Endothelial cell of umbilical vein (primary cell): ENCODE measurements at regions not wholly inside any gene's neighbourhood (a gene's known extent, or its start where the extent isn't known, plus 50 kb on each side); places are given as distances from the start of the nearest gene placed in this dataset.
A peak's percentile ranks its signal among the peaks of the same experiment; 100 is the strongest.

Experiments used
- BruUV-seq: library from RNA; stranded (reverse); fragments of 400-500 nt; replicated peaks from 2 replicates; lab custom pipeline; 2021; lab: Mats Ljungman, UMichigan
- CTCF ChIA-PET: fragments of 300-600, 350-600 bp; sonication (Branson Sonifier 250); formaldehyde crosslinking; loops from one replicate; lab custom pipeline; 2021; ENCODE audit warnings: antibody characterized with exemption, inconsistent platforms; lab: Charles Lee
- POLR2A ChIA-PET: fragments of 300-600, 350-600 bp; sonication (Branson Sonifier 250); formaldehyde crosslinking; loops from one replicate; lab custom pipeline; 2021; ENCODE audit warnings: antibody characterized with exemption, inconsistent platforms; lab: Charles Lee
- DNase-seq: peaks from one replicate; pipeline ENCODE4 v3.0.0-alpha.2; 2011; ENCODE audit warnings: low read depth, low spot score
- FAIRE-seq: peaks from 2 replicates; lab custom pipeline; 2011; peaks lifted over from hg19 to GRCh38; lab: Jason Lieb, UNC
- H2AFZ ChIP-seq: 2 replicates; pipeline ENCODE4 v1.6.0; 2012; ENCODE audit warnings: low read depth, low read length, control low read depth, inconsistent platforms
- H3K27ac ChIP-seq: 2 replicates; pipeline ENCODE4 v1.5.1; 2011; ENCODE audit warnings: low read depth, mild to moderate bottlenecking, control low read depth, low read length, moderate library complexity; ENCODE audit not compliant: insufficient read depth
- H3K27me3 ChIP-seq, 2 experiments: 2 replicates each; pipeline versions ENCODE4 v1.6.0 to v1.6.1; 2011; ENCODE audit warnings: low read length in 2 of 2, mixed read lengths in 1 of 2; ENCODE audit not compliant: control insufficient read depth in 2 of 2, insufficient read depth in 2 of 2
- H3K36me3 ChIP-seq, 2 experiments: 2 replicates in 1 of 2; 3 replicates in 1 of 2; pipeline ENCODE4 v1.5.1; 2011; ENCODE audit warnings: low read length in 2 of 2, mild to moderate bottlenecking in 1 of 2, moderate library complexity in 1 of 2; ENCODE audit not compliant: control insufficient read depth in 2 of 2, insufficient read depth in 2 of 2; ENCODE audit errors: extremely low read depth in 1 of 2
- H3K4me1 ChIP-seq: 3 replicates; pipeline ENCODE4 v1.5.1; 2011; ENCODE audit warnings: mild to moderate bottlenecking, low read length; ENCODE audit not compliant: control insufficient read depth, insufficient read depth; ENCODE audit errors: extremely low read depth
- H3K4me2 ChIP-seq: 2 replicates; pipeline ENCODE4 v1.6.1; 2011; ENCODE audit warnings: low read length, control low read depth, mixed read lengths; ENCODE audit not compliant: insufficient read depth
- H3K4me3 ChIP-seq, 3 experiments: fragments of 200-600 bp in 1 of 3; sonication (generic), shearing (Covaris generic) in 1 of 3; replicated peaks in 1 of 3; 2 replicates each; pipeline ENCODE4 v1.5.1; 2011 to 2016; ENCODE audit warnings: control low read depth in 3 of 3, low read length in 3 of 3, mild to moderate bottlenecking in 2 of 3, inconsistent platforms in 1 of 3, low read depth in 1 of 3, moderate library complexity in 1 of 3; ENCODE audit not compliant: insufficient read depth in 1 of 3
- H3K79me2 ChIP-seq: 2 replicates; pipeline ENCODE4 v1.6.0; 2012; ENCODE audit warnings: low read length, inconsistent platforms; ENCODE audit not compliant: control insufficient read depth, insufficient read depth
- H3K9ac ChIP-seq: replicated peaks from 2 replicates; pipeline ENCODE3; 2011; ENCODE audit warnings: low read length, control low read depth; ENCODE audit not compliant: insufficient read depth; ENCODE audit errors: extremely low read depth
- H3K9me1 ChIP-seq: replicated peaks from 3 replicates; pipeline ENCODE4 v1.6.0; 2011; ENCODE audit warnings: mild to moderate bottlenecking, low read length; ENCODE audit not compliant: control insufficient read depth, insufficient read depth; ENCODE audit errors: extremely low read depth
- H3K9me3 ChIP-seq: replicated peaks from 2 replicates; pipeline ENCODE4 v1.5.1; 2012; ENCODE audit warnings: low read length, inconsistent platforms; ENCODE audit not compliant: control insufficient read depth, insufficient read depth
- H4K20me1 ChIP-seq: replicated peaks from 2 replicates; pipeline ENCODE3; 2011; ENCODE audit warnings: mild to moderate bottlenecking, low read length; ENCODE audit not compliant: control insufficient read depth, insufficient read depth; ENCODE audit errors: extremely low read depth
- EZH2 ChIP-seq: IDR thresholded peaks from 2 replicates; pipeline ENCODE4 v1.6.1; 2012; ENCODE audit warnings: borderline replicate concordance, low read depth, mild to moderate bottlenecking, moderate library complexity, low read length, inconsistent platforms; ENCODE audit not compliant: severe bottlenecking
- FOS ChIP-seq: IDR thresholded peaks from 2 replicates; pipeline ENCODE4 v1.6.1; 2011; ENCODE audit warnings: mild to moderate bottlenecking, low read length, moderate library complexity, borderline replicate concordance; ENCODE audit not compliant: insufficient read depth
- GATA2 ChIP-seq: IDR thresholded peaks from 2 replicates; pipeline ENCODE4 v1.7.0; 2011; ENCODE audit warnings: low read depth, mild to moderate bottlenecking, moderate library complexity, mixed read lengths, low read length; ENCODE audit not compliant: insufficient read length, insufficient read depth
- JUN ChIP-seq: IDR thresholded peaks from 2 replicates; pipeline ENCODE4 v1.6.1; 2011; ENCODE audit warnings: borderline replicate concordance, low read depth; ENCODE audit not compliant: insufficient read length, insufficient read depth
- MYC ChIP-seq: IDR thresholded peaks from one replicate; pipeline ENCODE4 v1.6.1; 2011; ENCODE audit warnings: mild to moderate bottlenecking, low read depth, low read length
- POLR2A ChIP-seq: IDR thresholded peaks from 2 replicates; pipeline ENCODE4 v1.6.1; 2012; ENCODE audit warnings: low read depth, mild to moderate bottlenecking, control low read depth, low read length
- POLR2AphosphoS5 ChIP-seq: IDR thresholded peaks from 2 replicates; pipeline ENCODE4 v1.6.1; 2012; ENCODE audit warnings: low read depth, mild to moderate bottlenecking, control low read depth, low read length, moderate library complexity; ENCODE audit not compliant: insufficient read depth
- dilution Hi-C: fragments of 300-500 bp; cut with MboI; formaldehyde crosslinking; loops from one replicate; pipeline ENCODE4 v1.15.0; 2019; ENCODE audit warnings: low sequenced_read_pairs; ENCODE audit not compliant: extremely low pct_ligation_motif_present
- intact Hi-C: fragments of 100-400 bp; cut with micrococcal nuclease; formaldehyde crosslinking; loops from one replicate; pipeline ENCODE4 v1.10.0; 2022
- TF ChIP-seq, protein P1 (sequence below): IDR thresholded peaks from 2 replicates; pipeline ENCODE4 v1.6.1; 2011; ENCODE audit not compliant: insufficient read depth, insufficient read length
- TF ChIP-seq, protein P2 (sequence below), 2 donors: IDR thresholded peaks; 1 replicate in 1 of 2; 2 replicates in 1 of 2; pipeline ENCODE4 v1.5.1; 2011; ENCODE audit warnings: low read length in 2 of 2, mild to moderate bottlenecking in 2 of 2, moderate library complexity in 2 of 2, control low read depth in 1 of 2, inconsistent platforms in 1 of 2, low read depth in 1 of 2; ENCODE audit not compliant: insufficient read depth in 1 of 2; ENCODE audit errors: extremely low read depth in 1 of 2

DNA sequence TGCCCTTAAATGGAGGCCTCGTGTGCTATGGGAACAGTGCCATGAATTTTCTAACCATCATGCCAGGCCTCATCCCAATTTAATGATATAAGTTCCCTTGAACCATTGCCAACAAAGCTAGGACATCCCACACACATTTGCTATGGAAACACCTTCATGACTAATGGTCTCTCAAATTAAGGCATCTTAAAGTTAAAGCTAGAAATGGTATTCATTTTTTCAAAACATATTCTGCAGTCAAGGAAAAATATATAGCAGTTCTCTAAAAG lies 117.3 kb downstream of the BTG1 start:
- FAIRE-seq (no peak), DNase-seq (peak; percentile 35)
- no peaks in the 10 kb centered on the region for H3K9me3 ChIP-seq
- H3K9ac ChIP-seq: no peak overlapping the region
- no peaks in the 10 kb centered on the region for H3K4me1 ChIP-seq
- no peak overlapping the region for H2AFZ ChIP-seq
- ChIA-PET CTCF (interaction anchor here (0.7 kb wide), 1 partner anchor 25 kb away, joined by 3 read pairs; no protein-coding TSS in a partner anchor), POLR2A (no interaction called here)
- H3K4me3 ChIP-seq: no peak overlapping the region
- TF ChIP-seq POLR2A: no peak
- TF ChIP-seq EZH2: no peak
- no peak for TF ChIP-seq FOS
- TF ChIP-seq, protein P1, sequence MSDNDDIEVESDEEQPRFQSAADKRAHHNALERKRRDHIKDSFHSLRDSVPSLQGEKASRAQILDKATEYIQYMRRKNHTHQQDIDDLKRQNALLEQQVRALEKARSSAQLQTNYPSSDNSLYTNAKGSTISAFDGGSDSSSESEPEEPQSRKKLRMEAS: no peak
- TF ChIP-seq POLR2AphosphoS5: no peak
- no peak for TF ChIP-seq GATA2
- TF ChIP-seq, protein P2, sequence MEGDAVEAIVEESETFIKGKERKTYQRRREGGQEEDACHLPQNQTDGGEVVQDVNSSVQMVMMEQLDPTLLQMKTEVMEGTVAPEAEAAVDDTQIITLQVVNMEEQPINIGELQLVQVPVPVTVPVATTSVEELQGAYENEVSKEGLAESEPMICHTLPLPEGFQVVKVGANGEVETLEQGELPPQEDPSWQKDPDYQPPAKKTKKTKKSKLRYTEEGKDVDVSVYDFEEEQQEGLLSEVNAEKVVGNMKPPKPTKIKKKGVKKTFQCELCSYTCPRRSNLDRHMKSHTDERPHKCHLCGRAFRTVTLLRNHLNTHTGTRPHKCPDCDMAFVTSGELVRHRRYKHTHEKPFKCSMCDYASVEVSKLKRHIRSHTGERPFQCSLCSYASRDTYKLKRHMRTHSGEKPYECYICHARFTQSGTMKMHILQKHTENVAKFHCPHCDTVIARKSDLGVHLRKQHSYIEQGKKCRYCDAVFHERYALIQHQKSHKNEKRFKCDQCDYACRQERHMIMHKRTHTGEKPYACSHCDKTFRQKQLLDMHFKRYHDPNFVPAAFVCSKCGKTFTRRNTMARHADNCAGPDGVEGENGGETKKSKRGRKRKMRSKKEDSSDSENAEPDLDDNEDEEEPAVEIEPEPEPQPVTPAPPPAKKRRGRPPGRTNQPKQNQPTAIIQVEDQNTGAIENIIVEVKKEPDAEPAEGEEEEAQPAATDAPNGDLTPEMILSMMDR (IDR thresholded peaks at IDR 0.05; ENCODE audit: extremely low read depth in 1 of 2, insufficient read depth in 1 of 2, low read depth in 1 of 2, low read length in 2 of 2): no peak
- TF ChIP-seq MYC: no peak
- TF ChIP-seq JUN: no peak
- no TSS peak for BruUV-seq
- dilution Hi-C loops: no loop called here
- H4K20me1 ChIP-seq: no peaks in the 10 kb centered on the region
- no peaks in the 10 kb centered on the region for H3K27me3 ChIP-seq
- no peak overlapping the region for H3K4me2 ChIP-seq
- no peaks in the 10 kb centered on the region for H3K79me2 ChIP-seq
- H3K9me1 ChIP-seq: no peaks in the 10 kb centered on the region
- H3K27ac ChIP-seq: no peak overlapping the region
- intact Hi-C loops: no loop called here
- no peaks in the 10 kb centered on the region for H3K36me3 ChIP-seq
